Activated CD4-positive, alpha-beta T cell treated with anti-CD3 and anti-CD28 coated beads, Interleukin-2, amount 50 U/mL, for 24 hours (primary cell): ENCODE measurements at regions not wholly inside any gene's neighbourhood (a gene's known extent, or its start where the extent isn't known, plus 50 kb on each side); places are given as distances from the start of the nearest gene placed in this dataset.
"Not testable (repeated sequence)": the region's sequence is repeated elsewhere in the genome, so short reads cannot be mapped to it uniquely, and the experiment has no call there.

Source experiments
- DNase-seq, 2 donors: peaks; one replicate each; pipeline ENCODE4 v3.0.0-alpha.2; 2020; ENCODE audit warnings: low read depth in 1 of 2, low spot score in 1 of 2

DNA sequence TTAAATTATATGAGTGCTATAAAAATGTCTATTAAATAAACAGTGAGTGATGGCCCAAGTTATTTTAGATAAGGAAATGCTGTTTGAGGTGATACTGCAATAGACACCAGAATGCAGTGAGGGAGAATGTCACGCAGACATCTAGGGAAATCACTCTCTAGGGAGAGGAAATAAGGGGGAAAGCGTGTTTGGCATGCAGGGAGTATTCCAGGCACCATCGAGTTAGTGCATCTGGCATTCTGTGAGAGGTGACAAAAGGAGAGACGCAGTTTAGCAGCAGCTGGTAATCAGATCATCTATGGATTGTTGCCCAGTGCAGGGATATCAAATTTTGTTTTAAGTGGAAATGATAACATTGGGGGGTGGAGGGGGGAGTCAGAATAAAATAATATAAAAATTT, 175.4 kb upstream of the NETO1 start:
- DNase-seq = no peak

DNA sequence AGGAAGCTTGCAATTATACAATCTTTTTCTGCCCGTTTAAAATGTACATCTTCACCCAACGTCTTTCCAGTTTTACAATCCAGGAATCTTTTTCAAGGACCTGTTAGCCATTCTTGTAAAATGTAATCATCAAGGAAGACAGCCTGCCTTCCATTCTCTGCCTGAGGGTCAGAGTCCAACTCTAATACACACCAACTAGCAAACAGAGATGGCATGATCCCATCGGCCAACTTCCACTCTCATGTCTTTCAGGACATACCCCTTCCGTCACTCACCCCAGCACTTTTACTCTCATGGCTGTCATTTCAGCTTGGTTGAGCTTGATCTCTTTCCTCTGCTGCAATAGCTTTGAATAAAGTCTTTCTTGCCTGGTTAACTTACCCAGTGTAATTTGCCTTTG, 172.5 kb upstream of the NETO1 start:
- DNase-seq = no peak

DNA sequence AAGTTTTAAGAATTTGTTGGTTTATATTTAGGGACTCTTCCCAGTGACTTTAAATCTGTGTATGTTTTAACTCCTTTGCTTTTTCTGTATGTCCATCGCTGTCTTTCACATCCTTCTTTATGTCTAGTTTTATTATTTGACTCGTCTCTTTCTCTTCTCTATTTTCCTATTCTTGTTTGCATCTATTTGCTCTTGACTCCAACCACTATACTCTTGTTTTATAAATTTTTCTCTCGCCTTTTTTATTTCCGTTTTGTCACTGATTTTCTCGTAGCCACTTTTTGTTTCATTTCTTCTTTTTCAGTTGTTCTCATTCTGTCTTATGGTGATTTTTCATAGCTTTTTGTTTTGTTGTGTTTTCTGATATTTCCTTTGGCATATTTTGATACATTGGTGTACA, 170.5 kb upstream of the NETO1 start:
- DNase-seq = no peak

DNA sequence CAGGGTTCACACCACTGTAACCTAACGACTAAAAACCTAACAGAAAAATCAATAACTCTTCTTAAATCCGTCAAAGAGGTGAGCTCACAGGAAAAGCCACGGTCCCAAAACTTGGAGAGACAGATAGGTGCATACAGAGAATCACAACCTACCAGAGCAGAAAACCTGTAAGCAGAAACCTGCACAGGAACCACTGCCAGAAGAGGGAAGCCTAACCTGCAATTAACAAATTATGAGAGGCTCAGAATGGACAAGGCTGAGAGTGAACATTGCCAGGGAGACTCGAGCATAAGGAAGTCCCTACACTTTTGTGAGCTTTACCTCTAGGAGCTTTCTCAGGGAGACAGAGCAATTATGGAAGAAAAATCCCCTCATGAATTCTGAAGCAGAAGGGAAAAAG, 156.2 kb upstream of the NETO1 start:
- no peak for DNase-seq

DNA sequence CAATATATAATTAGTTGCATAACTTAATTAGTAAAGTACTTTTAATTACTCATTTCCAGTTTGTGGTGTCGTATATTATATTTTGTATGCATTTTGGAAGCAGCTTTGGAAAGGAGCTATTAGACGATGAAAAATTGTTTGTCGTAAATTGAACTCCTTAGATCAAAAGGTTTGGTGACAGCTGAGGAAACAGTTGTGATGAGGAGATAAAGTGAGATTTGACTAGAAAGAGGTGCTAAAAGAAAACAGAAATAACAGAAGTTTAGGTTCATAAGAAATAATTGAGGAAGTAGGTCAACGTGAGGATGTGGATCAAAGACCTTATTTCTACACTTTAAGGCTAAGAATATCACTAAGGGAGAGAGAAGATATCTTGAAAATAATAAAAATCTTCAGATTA, 141.9 kb upstream of the NETO1 start:
- DNase-seq = no peak

DNA sequence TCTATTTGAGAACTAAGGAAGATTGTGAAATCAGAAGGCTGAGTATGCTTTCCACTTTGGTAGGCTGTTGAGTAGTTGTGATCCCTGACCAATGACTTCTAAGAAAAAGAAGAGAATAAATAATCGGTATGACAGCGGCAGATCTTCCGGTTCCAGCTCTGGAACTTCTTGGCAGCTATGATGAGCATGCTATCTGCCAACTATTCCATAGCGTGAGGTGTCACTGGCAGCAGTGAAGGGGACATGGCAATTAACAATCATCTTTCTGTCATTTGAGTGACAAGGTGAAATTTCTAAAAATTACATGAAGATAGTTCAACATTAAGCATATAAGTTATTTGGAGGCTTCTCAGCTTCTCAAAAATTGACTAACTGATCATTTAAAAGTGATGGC, 140.1 kb upstream of the NETO1 start:
- DNase-seq = no peak

DNA sequence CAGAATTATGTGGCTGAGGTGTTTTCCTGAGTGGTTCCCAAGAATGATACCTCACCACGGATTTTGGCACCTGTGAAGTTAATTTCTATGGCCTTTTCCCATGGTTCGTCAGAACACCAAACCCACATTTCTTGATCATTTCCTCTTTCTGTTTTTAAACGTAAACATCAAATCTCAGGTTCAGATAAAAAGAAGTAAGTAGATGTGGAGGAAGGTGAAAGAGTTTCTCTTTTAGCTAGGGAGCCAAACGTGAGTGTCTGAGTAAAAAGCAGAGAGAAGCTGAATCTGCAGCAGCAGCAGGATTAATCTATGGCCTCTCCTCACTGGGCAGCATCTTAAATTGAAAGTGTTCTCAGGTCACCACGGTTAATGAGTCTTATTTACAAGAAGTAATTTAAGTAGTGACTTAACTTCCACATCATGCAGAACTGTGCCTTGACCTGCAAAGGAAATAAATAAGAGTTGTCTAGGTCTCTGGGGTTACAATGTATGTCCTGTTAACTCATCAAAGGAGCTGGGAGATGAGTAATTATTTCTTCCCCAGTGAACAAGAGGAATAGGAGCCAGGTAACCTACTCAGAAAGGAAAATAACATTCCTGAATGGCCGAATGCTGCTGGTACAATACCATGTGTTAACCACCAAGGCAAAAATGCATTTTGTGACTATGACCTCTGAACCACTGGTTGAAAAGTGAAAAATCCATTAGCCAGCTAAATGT, 139.6 kb upstream of the NETO1 start:
- DNase-seq = no peak

DNA sequence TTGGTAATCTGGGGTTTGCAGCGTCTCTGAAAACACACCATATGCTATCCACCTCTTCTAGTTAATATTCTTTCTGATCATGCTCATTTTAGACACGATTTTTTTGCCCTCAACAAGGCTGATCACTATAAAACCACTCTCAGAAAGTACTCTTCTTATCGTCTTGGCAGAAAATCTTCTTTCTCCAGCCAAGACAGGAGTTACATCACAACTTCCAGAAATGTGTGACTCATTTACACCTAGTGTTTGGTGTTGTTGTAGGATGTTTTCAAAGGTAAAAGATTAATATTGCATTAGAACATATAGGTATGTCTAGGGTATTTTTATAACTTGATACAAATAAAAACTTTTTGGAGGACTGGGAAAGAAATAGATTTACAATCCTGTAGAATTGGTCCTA, 138.5 kb upstream of the NETO1 start:
- DNase-seq = no peak

DNA sequence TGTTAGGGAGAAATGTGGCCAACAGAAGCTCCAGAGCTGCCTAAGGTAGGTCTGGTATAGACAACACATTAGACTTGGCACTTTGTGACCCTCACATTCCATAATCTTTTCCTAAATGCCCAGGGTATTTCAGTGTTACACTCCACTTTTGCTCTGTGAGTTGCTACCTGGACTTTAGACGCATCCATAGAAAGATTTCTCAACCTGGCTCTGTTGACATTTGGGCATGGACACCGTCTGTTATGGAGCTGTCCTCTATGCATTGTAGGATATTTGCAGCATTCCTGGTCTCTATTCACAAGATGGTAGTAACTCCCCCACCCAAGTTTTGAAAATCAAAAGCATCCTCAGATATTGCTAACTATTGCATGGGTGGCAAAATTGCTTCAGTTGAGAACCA, 136.5 kb upstream of the NETO1 start:
- DNase-seq = no peak

DNA sequence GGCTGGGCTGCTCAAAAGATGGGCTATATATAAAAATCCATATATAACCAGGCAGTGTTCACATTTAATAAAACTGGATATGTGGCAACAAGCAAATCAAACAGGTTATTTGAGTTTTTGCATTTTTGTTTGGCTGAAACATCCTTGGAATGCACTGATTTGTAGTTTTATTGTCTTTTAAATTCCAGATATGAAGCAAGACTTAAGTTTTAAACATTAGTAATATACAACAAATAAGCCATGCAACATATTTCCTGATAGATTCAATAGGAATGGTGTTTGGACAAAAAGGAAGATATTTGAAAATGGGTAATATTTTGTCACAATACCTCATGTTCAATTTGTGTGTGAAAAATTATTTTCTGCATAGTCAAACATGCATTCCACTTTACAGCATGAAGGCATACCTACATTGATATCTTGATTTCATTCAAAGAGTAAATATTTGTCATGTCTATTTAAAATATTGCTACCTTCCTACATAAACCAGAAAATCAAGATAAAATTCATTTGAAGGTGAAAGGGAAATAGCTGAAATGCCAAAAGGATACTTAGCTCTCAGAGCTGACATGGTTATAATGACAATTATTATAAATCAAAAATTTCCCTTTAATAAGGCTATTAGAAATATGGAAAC, 132.3 kb upstream of the NETO1 start:
- DNase-seq = no peak

DNA sequence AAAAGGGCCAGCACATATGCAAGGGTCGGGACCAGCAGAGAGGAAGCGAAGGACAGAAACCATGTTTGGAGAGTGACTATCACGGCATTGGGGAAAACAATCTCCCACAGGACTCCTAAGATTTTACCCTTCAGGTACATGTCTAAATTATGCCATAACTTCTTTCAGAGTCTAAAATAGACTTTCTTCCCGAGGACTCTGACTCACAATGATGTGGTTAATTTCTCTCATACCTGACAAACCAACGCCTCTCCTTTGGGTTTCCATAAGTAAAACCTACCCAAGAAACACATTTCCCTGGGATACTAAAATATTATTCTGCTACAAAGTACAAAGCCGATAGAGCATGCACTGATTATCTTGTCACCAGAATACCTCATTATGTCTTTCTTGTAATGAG, 127.8 kb upstream of the NETO1 start:
- no peak for DNase-seq

DNA sequence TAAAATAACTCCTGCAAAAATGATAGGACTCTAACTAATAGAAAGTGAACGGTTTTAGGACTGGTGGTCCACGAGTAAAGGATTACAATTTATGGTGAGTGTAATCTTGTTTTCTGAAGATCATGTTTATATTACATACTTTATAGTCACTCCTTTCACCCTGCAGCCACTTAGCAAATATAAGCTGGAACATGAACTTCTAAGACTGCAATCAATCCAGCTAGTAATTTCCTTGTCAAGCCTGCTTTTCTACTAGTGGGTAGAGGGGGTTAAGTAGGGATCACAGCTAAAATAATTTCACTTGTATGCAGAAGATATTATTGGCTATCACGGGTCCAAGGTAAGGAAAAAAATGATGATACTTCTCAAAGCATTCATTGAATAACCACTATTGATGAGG, 125.5 kb upstream of the NETO1 start:
- DNase-seq = no peak

DNA sequence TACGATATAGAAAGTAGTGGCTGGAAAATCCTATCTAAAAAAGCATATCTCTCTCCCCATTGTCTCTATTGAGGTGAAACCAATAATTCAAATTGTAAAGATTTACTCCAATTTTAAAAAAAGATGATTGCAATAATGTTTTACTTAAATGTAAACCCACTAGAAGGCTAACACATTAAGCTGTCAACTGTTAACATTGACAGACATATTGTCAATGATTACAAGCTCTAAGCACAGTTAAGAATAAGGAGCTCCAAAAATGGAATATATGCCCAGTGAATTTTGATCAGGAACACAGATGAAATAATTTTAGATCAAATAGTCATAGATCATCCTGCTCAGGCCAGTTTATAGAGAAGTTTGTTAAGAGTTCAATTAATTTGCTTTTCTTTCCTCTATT, 123.6 kb upstream of the NETO1 start:
- DNase-seq = no peak

DNA sequence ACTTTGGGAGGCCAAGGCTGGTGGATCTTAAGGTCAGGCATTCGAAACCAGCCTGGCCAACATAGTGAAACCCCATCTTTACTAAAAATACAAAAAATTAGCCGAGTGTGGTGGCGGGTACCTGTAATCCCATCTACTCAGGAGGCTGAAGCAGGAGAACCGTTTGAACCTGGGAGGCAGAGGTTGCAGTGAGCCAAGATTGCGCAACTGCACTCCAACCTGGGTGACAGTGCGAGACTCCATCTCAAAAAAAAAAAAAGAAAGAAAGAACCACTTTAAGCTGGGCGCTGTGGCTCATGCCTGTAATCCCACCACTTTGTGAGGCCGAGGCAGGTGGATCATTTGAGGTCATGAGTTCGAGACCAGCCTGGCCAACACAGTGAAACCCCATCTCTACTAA, 119.8 kb upstream of the NETO1 start:
- DNase-seq = not testable (repeated sequence)

DNA sequence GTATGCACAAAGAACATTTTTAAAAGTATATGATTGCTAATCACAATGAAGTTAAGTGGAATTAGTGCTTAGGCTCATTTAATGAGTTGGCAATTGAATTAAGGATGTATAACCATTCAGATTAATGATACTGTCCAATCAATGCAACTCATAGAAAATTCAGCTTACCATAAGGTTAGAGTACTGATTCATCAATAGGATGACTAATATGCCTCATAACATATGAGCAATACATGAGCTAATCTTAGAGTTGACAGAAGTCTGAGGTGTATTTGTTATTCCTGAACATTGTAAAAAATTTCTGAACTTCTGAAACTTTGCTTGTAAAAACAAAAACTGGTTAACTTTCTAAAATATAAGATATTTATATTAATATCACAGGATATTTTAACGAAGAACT, 118.3 kb upstream of the NETO1 start:
- no peak for DNase-seq

DNA sequence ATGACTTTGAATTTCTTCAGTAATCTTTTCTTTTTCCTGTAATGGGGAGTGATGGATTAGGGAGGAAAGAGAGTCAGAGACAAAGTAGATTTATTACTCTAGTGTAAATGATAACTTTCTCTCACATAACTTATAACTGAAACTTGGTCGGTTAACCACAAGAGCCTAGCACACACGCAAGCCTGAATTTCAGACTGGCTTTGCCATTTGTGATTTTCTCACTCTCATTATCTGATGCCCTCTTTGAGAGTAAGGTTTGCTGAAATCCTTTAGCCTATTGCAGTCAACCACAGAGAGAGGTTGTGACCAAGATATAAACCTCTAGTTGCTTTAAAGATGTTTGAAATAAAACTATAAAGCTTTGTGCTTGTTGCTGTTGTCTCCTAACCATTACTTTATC, 117.9 kb upstream of the NETO1 start:
- DNase-seq = no peak

DNA sequence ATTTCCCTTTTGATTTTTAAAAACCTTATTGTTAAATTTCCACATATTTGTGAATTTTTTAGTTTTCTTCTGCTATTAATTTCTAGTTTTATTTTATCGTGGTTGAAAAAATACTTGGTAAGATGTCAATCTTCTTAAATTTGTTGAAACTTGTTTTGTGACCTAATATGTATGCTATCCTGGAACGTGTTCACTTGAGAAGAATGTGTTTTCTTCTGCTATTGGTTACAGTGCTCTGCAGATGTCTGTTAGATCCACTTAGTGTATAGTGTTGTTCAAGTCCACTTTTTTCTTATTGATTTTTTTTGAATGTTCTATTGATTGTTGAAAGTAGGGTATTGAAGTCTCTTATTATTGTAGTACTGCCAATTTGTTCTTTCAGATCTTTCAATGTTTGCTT, 116.5 kb upstream of the NETO1 start:
- DNase-seq = no peak

DNA sequence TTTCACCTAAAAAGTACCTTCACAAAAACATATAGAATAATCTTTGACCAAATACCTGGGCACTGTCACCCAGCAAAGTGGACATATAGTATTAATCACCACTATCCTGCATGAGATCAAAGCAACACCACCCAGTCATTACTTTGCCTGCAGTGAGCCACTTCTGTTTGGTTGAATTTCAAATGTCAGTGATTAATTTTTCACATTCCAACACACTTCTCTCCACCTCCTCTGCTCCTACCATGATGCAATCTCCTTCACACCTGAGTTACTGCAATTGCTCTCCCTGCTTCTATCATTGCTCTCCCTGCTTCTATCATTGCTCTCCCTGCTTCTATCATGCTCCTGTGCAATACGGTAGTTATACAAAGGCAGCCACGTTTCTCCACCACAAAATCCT, 106.1 kb upstream of the NETO1 start:
- DNase-seq = no peak

DNA sequence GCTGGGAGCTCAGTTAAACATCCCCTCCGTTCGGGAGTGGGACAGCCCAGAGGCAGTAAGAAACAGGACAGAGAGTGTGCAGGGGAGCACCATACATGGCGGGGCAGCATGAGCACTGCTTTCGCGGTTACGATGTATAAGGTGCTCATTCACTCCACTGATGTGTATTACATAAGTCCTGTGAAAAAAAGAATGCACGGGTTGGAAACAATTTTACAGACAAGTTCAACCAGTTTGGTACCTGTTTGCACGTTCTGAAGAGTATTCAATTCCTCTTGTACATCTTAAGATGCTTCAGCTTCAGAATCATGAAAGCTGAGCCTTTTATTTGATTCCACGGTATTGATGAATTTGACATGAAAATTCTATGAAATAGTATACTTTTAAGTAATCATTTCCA, 97.8 kb upstream of the NETO1 start:
- DNase-seq = no peak

DNA sequence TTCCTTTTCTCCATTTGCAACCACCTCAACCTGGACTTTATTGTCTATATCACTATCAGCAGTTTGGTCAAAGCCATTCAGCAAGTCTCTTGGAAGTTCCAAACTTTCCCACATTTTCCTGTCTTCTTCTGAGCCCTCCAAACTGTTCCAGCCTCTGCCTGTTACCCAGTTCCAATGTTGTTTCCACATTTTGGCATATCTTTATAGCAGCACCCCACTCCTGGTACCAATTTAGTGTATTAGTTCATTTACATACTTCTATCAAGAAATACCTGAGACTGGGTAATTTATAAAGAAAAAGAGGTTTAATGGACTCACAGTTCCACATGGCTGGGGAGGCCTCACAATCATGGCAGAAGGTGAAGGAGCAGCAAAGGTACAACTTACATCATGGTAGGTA, 90.4 kb upstream of the NETO1 start:
- not testable (repeated sequence) for DNase-seq

DNA sequence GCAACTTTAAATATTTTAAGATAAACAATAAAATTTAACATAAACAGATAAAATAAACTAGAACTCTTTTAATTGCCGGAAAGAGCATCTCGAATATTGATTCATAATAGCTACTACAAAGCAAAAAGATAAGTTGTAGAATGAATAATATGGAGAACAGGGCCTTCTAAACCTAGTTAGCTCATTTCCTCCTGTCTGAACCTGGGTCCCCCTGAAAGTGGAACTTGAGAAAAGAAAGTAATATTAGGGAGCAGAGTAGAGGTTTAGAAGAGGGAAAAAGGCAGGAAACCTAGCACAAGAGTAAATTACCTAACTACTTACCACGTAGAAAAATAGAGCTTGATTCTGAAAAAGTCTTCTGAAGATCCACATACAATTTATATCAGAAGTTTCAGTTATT, 80.7 kb upstream of the NETO1 start:
- no peak for DNase-seq

DNA sequence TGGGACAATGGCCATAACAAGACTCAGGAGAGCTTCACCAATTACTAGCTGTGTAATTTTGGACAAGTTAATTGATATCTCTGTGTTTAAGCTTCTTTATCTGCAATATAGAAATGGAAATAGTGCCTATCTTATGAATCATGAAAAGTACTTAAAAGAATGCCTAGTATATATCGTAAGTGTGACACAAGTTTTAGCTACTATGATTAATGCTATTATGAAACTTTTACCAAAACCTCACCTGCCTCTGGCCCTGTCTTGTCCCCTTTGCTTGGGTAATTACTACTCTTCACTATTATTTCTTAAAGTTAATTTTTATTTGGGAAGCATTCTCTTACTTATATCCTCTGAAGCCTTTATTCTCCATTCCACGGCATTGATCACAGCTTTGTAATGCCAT, 75.0 kb upstream of the NETO1 start:
- no peak for DNase-seq

DNA sequence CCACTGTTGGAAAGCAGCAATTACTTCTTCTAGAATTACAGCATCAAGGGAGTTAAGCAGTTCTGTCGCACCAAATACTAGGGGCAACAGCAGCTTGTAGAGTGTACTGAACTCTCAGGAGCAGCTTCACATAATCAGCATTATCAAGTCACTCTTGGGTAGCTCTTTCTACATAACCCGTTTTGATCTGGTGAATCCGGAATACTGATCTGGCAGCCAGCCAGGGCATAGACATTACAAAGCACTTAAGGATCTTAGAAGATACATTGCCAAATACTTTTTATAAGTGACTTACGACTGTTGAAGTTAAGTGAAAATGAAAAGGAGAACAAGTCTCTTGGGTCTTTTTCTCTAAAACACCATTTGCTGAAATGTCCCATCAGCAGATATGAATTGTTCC, 73.2 kb upstream of the NETO1 start:
- no peak for DNase-seq
